ENCODE measurements at regions not wholly inside any gene's neighbourhood (a gene's known extent, or its start where the extent isn't known, plus 50 kb on each side); places are given as distances from the start of the nearest gene placed in this dataset.

- Histone ChIP-seq H3K9me2 (ENCODE audit: insufficient read depth, low read length) (no peaks in the 10 kb centered on the region), H3K4me3 (ENCODE audit: low read depth, low read length, poor library complexity, severe bottlenecking) (no peak overlapping the region), H3K79me2 (ENCODE audit: insufficient read depth, low read depth, low read length) (no peaks in the 10 kb centered on the region), H3K36me3 (ENCODE audit: insufficient read depth, low read length) (no peaks in the 10 kb centered on the region), H3K27ac (ENCODE audit: low read depth, low read length, poor library complexity, severe bottlenecking) (no peak overlapping the region), H3K9me3 (ENCODE audit: low read length) (no peaks in the 10 kb centered on the region), H2AFZ (ENCODE audit: low read length) (no peak overlapping the region), H3K4me2 (ENCODE audit: low read length) (no peak overlapping the region), H3K4me1 (ENCODE audit: insufficient read depth, low read length, poor library complexity, severe bottlenecking) (no peaks in the 10 kb centered on the region), H4K20me1 (ENCODE audit: insufficient read depth, low read length) (no peaks in the 10 kb centered on the region)
- CTCF ChIA-PET (ENCODE audit: unreplicated experiment): no interaction called here
- no TSS peak for BruUV-seq (replicated peaks)
- TF ChIP-seq CTCF (conservative IDR thresholded peaks at IDR 0.05; ENCODE audit: low read length) (no peak), EZH2phosphoT487 (IDR thresholded peaks at IDR 0.05; ENCODE audit: borderline replicate concordance, low read depth, low read length) (no peak)
- intact Hi-C loops (cut with micrococcal nuclease; ENCODE audit: unreplicated experiment): no loop called here
- no peak for DNase-seq (ENCODE audit: low spot score)
- POLR2A ChIA-PET: no interaction called here
Measured at GRCh38 chr11:128105950-128106349, 481.4 kb downstream of the ETS1 start.

GRCh38 chr11:128105511-128105910, 481.8 kb downstream of the ETS1 start:
- H3K4me2 ChIP-seq (ENCODE audit: low read length): no peak overlapping the region
- intact Hi-C loops (cut with micrococcal nuclease; ENCODE audit: unreplicated experiment): no loop called here
- H3K27ac ChIP-seq (ENCODE audit: low read depth, low read length, poor library complexity, severe bottlenecking): no peak overlapping the region
- no peaks in the 10 kb centered on the region for H3K36me3 ChIP-seq (ENCODE audit: insufficient read depth, low read length)
- H3K4me3 ChIP-seq (ENCODE audit: low read depth, low read length, poor library complexity, severe bottlenecking): no peak overlapping the region
- TF ChIP-seq EZH2phosphoT487 (IDR thresholded peaks at IDR 0.05; ENCODE audit: borderline replicate concordance, low read depth, low read length): no peak
- no peak for TF ChIP-seq CTCF (conservative IDR thresholded peaks at IDR 0.05; ENCODE audit: low read length)
- POLR2A ChIA-PET: no interaction called here
- no peak for DNase-seq (ENCODE audit: low spot score)
- BruUV-seq (replicated peaks): no TSS peak
- H4K20me1 ChIP-seq (ENCODE audit: insufficient read depth, low read length): no peaks in the 10 kb centered on the region
- H3K9me2 ChIP-seq (ENCODE audit: insufficient read depth, low read length): no peaks in the 10 kb centered on the region
- CTCF ChIA-PET (ENCODE audit: unreplicated experiment): no interaction called here
- H3K79me2 ChIP-seq (ENCODE audit: insufficient read depth, low read depth, low read length): no peaks in the 10 kb centered on the region
- H3K4me1 ChIP-seq (ENCODE audit: insufficient read depth, low read length, poor library complexity, severe bottlenecking): no peaks in the 10 kb centered on the region
- H3K9me3 ChIP-seq (ENCODE audit: low read length): no peaks in the 10 kb centered on the region
- no peak overlapping the region for H2AFZ ChIP-seq (ENCODE audit: low read length)

- H3K9me2 ChIP-seq (ENCODE audit: insufficient read depth, low read length): no peaks in the 10 kb centered on the region
- intact Hi-C loops (cut with micrococcal nuclease; ENCODE audit: unreplicated experiment): no loop called here
- DNase-seq (ENCODE audit: low spot score): no peak
- BruUV-seq (replicated peaks): no TSS peak
- ChIA-PET CTCF (ENCODE audit: unreplicated experiment) (no interaction called here), POLR2A (interaction anchor here (0.6 to 0.7 kb wide), 2 partner anchors 35 to 1029 kb away, joined by 3 to 4 read pairs; no protein-coding TSS in a partner anchor)
- no peak overlapping the region for H3K27ac ChIP-seq (ENCODE audit: low read depth, low read length, poor library complexity, severe bottlenecking)
- no peaks in the 10 kb centered on the region for H3K4me1 ChIP-seq (ENCODE audit: insufficient read depth, low read length, poor library complexity, severe bottlenecking)
- H3K4me3 ChIP-seq (ENCODE audit: low read depth, low read length, poor library complexity, severe bottlenecking): no peak overlapping the region
- no peaks in the 10 kb centered on the region for H3K79me2 ChIP-seq (ENCODE audit: insufficient read depth, low read depth, low read length)
- H3K9me3 ChIP-seq (ENCODE audit: low read length): no peaks in the 10 kb centered on the region
- H3K4me2 ChIP-seq (ENCODE audit: low read length): no peak overlapping the region
- H3K36me3 ChIP-seq (ENCODE audit: insufficient read depth, low read length): no peaks in the 10 kb centered on the region
- TF ChIP-seq EZH2phosphoT487 (IDR thresholded peaks at IDR 0.05; ENCODE audit: borderline replicate concordance, low read depth, low read length): no peak
- no peak for TF ChIP-seq CTCF (conservative IDR thresholded peaks at IDR 0.05; ENCODE audit: low read length)
- H4K20me1 ChIP-seq (ENCODE audit: insufficient read depth, low read length): no peaks in the 10 kb centered on the region
- H2AFZ ChIP-seq (ENCODE audit: low read length): no peak overlapping the region
Measured at GRCh38 chr11:128103278-128103873, 484.0 kb downstream of the ETS1 start.
